HG03558 (cell line): ENCODE measurements at regions not wholly inside any gene's neighbourhood (a gene's known extent, or its start where the extent isn't known, plus 50 kb on each side); places are given as distances from the start of the nearest gene placed in this dataset.
"Not testable (repeated sequence)": the region's sequence is repeated elsewhere in the genome, so short reads cannot be mapped to it uniquely, and the experiment has no call there.

ENCODE experiments used
- ATAC-seq: cut with Tn5 transposase; IDR thresholded peaks from one replicate; pipeline ENCODE4 v1.9.1; 2021; ENCODE audit warnings: moderate number of reproducible peaks; ENCODE audit not compliant: unreplicated experiment; ENCODE audit errors: extremely low read depth

DNA sequence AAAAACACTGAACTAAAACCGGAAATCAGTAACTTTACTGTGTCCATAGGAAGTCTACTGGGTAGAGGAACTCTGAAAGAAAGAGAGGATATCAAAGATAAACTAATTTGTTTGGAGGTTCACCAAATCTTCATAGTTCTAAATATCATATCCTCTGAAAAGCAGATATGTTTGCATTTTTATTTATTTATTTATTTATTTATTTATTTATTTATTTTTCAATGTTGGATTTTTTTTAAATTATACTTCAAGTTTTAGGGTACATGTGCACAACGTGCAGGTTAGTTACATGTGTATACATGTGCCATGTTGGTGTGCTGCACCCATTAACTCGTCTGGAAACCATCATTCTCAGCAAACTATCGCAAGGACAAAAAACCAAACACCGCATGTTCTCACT, 813.7 kb downstream of the EPHA4 start:
- ATAC-seq = not testable (repeated sequence)

DNA sequence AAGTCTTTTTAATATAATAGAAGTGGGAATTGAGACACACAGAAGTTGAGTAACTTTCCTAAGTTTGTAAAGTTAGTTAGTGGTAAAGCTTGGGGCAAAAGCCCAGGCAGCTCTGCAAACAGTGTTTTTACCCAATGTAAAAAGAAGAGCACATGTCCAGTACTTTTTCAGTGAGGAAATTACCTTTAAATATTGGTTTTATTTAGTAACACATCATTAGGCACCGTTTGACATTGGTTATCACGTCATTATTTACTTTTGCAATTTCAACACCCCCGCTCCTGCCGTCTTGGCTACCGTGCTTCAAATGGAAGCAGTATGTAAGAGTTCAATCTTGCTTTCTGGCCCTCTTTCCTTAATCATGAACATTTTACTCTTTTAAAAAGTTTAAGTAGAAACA, 807.9 kb downstream of the EPHA4 start:
- no peak for ATAC-seq

DNA sequence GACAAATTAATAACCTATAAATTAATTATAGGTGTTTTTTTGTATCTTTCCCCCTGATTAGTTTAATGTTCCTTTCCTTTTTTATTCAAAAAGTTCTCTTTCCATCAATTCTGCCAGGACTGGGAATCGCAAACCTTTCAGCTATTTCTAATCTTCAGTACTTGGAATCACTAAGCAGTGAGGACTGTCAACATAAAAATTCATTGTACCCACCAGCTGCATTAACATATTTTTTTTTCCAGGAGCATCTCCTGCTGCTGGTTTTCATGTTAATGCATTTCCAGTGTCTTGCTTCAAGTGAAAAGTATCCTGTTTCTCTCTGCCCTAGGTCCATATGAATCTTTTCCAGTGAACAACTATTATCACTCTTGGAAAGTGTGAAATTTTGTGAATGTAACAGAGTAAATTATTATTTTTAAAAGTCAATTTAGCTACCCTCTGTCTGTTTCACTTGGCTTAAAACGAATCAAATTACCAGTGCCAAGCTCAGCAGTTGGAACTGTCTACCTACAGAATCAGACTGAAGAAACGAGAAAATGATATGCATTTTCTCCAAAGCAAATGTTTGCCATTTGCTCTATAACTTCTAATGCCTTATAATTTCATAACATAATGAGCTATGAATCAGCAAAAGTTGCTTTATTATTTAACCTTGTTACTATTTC, 804.4 kb downstream of the EPHA4 start:
- no peak for ATAC-seq

DNA sequence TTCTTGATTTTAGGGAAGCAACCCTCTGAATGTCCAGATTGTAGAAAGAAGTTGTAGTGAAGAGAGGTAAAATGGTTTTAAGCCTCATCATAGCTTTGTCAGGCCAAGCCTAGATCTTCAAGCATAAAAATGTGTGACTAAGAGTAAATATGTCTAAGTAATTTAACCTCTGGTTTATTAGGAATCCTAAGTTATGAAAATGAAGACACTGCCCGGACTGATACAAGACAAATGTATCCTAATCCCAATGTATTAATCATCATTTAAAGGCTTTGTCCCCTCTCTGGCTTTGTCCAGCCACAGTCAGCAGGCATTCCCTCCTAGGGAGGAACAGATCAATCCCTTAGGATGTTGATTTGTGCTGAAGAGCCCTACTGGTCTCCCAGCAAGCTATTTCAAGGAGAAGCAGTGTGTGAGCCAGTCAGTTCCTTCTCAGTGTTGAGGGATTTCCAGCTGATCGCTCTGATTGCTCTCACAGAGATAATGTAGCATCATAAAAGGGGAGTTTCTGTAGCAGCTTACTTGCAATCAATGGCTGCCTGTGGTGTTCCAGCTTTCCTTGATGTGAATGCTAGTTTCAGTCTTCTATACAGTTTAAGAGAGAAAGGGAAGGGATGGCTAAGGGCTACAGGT, 796.1 kb downstream of the EPHA4 start:
- no peak for ATAC-seq

DNA sequence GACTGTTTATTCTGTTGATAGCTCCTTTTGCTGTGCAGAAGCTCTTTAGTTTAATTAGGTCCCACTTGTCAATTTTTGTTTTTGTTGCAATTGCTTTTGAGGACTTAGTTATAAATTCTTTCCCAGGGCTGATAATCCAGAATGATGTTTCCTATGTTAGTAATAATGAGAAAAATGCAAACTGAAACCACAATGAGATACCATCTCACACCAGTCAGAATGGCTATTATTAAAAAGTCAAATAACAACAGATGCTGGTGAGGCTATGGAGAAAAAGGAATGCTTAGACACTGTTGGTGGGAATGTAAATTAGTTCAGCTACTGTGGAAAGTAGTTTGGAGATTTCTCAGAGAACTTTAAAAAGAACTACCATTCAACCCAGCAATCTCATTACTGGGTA, 793.0 kb downstream of the EPHA4 start:
- not testable (repeated sequence) for ATAC-seq

DNA sequence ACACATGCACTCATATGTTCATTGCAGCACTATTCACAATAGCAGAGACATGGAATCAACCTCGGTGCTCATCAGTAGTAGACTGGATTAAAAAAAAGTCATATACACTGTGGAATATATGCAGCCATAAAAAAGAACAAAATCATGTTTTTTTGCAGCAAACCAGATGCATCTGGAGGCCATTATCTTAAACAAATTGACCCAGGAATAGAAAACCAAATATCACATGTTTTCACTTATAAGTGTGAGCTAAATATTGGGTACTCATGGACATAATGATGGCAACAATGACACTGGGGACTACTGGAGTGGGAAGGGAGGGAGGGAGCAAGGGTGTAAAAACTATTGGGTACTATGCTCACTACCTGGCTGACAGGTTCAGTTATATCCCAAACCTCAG, 792.6 kb downstream of the EPHA4 start:
- no peak for ATAC-seq

DNA sequence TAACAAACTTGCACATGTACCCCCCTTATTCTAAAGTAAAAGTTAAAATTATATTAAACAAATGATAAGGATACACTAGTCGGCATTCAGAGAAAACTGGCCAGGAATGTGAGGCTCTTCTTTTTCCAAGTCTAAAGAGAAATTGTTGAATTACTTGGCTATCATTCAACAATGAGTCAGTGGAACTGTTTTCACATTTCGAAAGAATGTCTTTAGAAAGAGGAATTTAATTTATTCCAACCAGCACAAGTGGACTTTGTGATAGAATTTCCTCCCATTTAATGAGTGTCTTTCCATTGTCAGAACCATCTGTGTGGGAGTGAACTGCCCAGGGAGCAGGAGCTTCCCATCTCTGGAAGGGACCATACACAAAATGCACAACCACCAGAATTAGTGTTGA, 792.2 kb downstream of the EPHA4 start:
- no peak for ATAC-seq

DNA sequence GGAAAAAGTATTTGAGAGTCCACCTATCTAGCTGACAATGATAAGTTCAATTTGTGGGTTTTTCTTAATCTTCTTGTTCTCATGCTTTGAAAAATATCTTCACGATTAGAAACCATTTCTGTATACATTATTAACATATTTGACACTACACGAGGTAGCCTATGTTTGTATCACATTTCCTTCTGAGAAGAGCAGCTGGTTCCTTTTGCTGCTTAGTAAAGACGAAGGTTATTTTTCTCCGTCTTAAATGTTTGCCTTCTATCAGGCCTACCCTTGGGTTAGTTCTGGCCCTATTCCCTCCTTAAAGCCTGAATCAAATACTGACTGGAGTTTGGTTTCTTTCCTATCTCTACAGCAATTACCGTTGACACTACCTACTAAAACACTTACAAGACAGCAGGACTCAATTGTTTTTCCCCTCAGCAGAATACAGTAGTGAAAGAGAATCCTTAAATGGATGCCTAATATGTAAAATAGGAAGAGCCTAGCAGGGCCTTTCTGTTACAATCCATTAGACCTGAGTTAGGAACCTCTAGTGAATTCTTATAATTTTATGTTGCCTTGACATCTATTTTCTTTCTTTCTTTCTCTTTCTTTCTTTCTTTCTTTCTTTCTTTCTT, 790.4 kb downstream of the EPHA4 start:
- ATAC-seq = no peak

DNA sequence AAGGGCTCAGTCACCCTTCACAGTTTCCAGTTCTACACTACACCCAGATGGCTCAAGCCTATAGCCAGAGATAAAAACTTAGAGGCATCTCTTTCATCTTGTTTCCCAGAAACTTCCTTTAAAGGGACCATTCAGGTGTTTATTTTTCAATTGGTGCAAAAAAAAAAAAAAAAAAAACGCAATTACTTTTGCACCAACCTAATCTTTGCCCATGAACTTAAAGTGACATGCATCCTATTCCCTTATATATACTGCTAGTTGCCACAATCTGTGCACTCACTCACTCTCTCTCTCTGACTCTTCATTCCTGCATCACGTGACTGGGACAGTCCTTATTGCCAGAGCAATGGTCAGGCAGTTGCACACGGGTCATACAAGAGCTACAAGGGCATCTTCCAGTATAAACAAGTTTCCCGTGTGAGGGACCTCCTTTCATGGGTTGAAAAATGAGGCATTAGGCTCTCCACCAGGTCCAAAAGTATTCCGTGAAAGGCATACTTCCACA, 789.4 kb downstream of the EPHA4 start:
- ATAC-seq = no peak

DNA sequence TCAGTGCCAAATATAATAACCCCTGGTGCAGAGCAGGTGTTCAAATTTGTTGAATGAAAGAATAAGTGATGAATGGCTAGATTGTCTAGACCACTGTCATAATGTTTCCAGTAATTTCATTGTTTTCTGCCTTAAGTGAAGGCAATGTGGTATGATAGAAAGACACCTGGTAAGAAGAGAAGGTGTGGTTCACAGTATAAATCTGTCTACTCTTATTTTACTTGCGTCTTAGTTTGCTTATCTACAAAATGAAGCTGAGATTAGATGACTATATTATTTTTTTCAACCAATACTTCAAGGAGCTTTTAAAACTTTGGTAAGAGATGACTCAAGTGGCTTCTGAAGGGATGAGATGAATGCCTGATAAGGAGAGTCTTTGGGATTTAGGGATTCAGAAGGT, 788.4 kb downstream of the EPHA4 start:
- no peak for ATAC-seq

DNA sequence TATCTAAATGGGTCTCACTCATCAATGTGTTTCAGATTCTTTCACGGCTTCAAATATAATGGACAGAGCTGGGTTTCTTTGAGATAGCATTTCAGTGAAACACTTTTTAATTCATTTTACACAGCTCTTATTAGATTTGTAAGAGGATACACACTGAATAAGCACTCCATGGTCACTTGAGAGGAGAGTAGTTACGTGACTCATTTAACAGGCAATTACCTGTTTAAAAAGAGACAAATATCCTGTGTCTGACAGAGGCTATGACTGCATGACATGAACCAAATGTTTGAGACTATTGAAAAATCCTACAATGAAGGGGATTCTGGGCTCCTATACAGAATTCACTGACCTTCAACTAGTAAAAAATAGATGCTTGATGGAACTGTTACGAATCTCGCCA, 786.9 kb downstream of the EPHA4 start:
- ATAC-seq = no peak

DNA sequence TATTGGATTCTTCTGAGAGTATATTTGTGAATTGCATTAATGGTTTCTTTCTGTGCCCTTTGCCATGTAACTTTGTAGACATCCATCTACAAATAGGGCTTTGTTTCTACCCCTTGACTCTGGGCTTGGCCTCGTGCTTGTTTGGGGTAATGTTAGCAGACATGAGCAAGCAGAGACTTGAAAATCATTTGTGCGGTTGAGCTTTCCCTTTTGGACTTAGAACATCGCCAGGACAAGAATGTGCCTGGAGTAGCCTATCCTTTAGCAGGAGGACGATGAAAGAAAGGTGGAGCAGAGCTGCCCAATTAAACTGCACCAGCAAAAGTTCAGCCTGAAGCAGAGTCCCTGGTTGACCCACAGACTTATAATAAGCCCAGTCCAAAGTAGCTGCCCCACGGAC, 785.9 kb downstream of the EPHA4 start:
- ATAC-seq = no peak

DNA sequence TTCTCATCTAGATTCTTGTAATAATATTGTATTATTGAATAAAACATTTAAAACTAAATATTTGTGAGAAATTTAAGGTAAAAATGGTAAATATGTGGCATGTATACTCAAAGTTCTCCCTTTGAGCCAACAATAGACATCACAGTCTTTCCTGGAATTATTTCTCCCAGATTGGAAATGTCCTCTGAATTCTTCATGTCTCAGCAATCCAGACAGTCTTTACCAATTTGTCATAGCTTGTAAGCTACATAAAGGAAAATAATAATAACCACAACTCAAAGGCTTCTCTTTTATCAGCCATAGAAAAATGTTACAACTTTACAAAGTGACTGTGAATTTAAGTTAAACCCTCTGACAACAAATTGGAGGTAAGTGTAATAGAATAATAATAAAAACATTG, 784.9 kb downstream of the EPHA4 start:
- ATAC-seq = no peak

DNA sequence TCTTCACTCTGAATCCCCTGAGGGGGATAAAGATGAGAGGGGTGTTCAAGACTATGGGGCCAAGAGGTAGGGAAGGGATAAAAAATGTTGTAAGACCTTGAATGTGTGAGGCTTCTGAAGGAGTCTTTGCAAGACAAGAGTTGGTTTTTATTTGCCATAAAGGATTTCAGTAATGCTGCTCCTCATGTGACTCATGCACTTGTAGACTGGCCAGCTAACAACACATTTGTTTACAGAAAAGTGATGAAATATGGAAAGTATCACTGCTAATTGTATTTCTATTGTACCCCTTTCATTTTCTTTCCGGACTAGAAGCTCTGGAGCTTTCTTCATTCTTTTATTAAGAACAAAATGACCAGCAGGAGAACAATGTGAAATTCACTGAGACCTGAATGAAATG, 782.1 kb downstream of the EPHA4 start:
- ATAC-seq = no peak

DNA sequence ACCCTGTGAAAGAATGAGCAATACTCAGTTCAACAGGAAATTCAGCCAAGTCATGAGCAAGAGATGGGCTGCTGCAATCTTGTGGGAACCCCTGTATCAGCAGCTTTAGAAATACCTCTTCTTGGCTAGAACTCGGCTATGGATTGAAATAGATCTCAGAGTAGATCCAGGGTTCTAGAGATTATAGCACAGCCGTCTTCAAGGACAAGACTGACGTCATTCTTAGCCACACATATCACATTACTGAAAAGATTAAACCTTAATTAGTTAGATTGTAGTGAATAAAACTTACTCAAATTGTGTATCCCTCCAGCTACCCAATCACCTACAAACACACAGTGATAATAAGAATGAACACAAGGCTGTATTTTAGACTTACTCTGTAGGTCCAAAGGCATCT, 776.4 kb downstream of the EPHA4 start:
- no peak for ATAC-seq

DNA sequence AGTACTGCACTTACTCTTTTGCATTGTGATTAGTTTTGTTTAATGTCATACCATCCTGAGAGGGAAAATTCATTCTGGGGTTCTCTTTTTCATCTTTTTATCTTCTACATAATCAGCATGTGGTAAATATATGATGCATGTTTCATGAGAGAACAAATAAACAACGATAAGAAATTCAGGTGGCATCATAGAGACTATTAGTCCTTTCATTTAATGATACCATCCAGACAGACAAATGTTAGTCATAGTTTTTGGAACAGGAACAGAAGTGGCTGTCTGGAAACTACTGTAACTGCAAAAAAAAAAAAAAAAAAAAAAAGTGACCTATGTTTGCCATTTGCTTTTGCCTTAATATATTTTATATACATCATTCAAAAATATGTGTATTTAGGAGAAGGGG, 761.0 kb downstream of the EPHA4 start:
- no peak for ATAC-seq

DNA sequence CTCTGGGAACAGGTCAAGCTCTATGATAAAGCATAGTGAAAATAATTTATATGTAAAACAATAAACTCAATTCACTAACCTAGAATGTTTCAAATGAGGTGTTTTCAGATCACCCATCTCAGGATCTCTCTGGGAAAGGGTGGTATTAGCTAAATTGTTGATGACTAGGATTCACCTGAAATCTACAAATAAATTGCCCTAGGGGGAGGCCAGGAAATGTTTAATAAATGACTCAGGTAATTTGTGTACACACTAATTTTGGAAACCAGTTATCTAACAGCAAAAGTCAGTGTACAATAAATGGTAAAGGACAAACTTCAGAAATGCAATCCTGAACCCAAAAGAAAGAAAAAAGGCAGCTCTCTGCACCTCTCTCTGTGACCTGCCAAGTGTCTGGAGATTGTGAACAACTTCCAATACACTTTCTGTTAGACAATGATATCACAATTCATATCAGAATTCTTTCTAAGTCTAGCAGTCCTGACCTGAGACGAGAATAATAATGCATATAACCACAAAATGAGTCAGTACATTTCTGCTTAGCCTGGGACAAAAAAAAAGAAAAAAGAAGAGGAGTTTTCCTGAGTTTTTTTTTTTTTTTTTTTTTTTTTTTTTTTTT, 760.0 kb downstream of the EPHA4 start:
- ATAC-seq = no peak

DNA sequence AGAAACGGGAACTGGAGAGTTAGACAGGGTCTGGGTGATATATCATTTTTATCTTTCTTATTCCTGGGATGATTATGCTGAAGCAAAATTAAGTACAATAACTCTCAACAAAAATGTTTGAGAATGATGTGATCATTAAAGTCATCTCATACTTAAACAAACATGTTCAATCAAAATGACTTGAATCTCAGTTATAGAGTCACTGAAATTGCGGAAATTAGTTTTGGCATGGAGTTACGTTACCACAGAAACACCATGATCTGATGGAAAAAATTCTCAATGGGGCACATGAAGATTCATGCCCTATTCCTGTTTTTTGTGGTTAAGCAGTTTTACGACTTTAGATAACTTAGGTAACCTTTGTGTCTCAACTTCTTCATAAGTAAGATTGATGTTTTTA, 757.7 kb downstream of the EPHA4 start:
- ATAC-seq = no peak

DNA sequence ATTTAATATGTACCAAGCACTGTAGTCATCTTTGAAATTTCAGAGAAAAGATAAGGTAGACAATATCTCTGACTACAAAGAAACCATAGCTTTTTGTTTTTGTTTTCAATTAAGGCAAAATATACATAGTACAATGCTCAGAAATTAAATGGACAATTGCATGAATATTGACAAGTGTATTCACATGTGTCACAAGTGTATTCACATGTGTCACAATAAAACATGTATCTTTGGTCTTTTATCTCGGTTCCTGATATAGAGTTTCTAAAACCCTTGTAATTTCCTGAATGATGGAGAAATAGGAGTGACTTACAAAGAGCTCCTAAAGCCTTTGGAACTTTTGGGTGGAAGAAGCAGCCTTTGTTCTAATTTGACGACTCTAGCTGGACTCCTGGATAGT, 756.4 kb downstream of the EPHA4 start:
- no peak for ATAC-seq

DNA sequence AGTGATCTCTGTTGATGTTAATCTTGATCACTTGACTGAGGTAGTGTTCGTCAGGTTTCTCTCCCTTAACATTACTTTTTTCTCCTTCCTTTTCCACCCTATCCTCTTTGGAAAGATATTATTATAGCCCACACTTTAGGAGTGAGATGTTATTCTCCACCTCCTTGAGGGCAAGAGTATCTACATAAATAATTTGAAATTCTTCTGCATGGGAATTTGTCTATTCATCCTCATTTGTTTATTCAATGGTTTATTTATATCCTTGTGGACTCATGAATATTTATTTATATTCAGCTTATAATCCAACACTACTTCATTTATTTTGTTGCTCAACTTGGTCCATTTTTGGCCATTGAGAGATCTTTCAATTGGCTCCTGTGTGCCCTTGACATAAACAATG, 750.4 kb downstream of the EPHA4 start:
- no peak for ATAC-seq

DNA sequence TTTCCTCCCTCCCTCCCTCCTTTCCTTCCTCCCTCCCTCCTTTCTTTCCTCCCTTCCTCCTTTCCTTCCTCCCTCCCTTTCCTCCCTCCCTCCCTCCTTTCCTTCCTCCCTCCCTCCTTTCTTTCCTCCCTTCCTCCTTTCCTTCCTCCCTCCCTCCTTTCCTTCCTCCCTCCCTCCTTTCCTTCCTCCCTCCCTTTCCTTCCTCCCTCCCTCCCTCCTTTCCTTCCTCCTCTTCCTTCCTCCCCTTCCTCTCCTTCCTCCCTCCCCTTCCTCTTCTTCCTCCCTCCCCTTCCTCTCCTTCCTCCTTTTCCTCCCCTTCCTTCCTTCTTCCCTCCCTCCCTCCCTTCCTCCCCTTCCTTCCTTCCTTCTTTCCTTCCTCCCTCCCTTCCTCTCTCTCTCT, 748.5 kb downstream of the EPHA4 start:
- not testable (repeated sequence) for ATAC-seq
